AG10803 (cell line): ENCODE measurements at regions not wholly inside any gene's neighbourhood (a gene's known extent, or its start where the extent isn't known, plus 50 kb on each side); places are given as distances from the start of the nearest gene placed in this dataset.
"Not testable (repeated sequence)": the region's sequence is repeated elsewhere in the genome, so short reads cannot be mapped to it uniquely, and the experiment has no call there.

Source experiments
- DNase-seq: peaks from one replicate; pipeline ENCODE4 v3.0.0; 2010; ENCODE audit warnings: low read depth
- H3K4me3 ChIP-seq: 2 replicates; pipeline ENCODE4 v1.5.1; 2011; ENCODE audit warnings: mild to moderate bottlenecking, low read length, control low read depth
- CTCF ChIP-seq: conservative IDR thresholded peaks from 2 replicates; pipeline ENCODE4 v1.5.1; 2011; ENCODE audit warnings: mild to moderate bottlenecking, low read length, control low read depth, inconsistent platforms

- no peak overlapping the region for H3K4me3 ChIP-seq
- DNase-seq, result peak; percentile 8
- TF ChIP-seq CTCF, result no peak
Observed at GRCh38 chr6:76862936-76863335, 600.4 kb downstream of the HTR1B start.

GRCh38 chr6:76861403-76861802, 601.9 kb downstream of the HTR1B start:
- no peak for DNase-seq
- TF ChIP-seq CTCF, result peak; percentile 23; the same call in 1 of the 2 replicates
- H3K4me3 ChIP-seq, result no peak overlapping the region

GRCh38 chr6:76856065-76856464, 607.2 kb downstream of the HTR1B start:
- no peak for DNase-seq
- TF ChIP-seq CTCF, result no peak
- no peak overlapping the region for H3K4me3 ChIP-seq

GRCh38 chr6:76852776-76853175, 610.5 kb downstream of the HTR1B start:
- TF ChIP-seq CTCF, result no peak
- no peak overlapping the region for H3K4me3 ChIP-seq
- peak; percentile 21 for DNase-seq

- H3K4me3 ChIP-seq, DNase-seq: not testable (repeated sequence)
Observed at GRCh38 chr6:76849274-76849970, 613.9 kb downstream of the HTR1B start.

GRCh38 chr6:76843054-76843822, 620.1 kb downstream of the HTR1B start:
- H3K4me3 ChIP-seq, result no peak overlapping the region
- peak; percentile 2 for DNase-seq
- no peak for TF ChIP-seq CTCF

GRCh38 chr6:76840865-76841264, 622.4 kb downstream of the HTR1B start:
- no peak overlapping the region for H3K4me3 ChIP-seq
- DNase-seq, result no peak
- no peak for TF ChIP-seq CTCF
